PC-3 (cell line): ENCODE measurements at regions not wholly inside any gene's neighbourhood (a gene's known extent, or its start where the extent isn't known, plus 50 kb on each side); places are given as distances from the start of the nearest gene placed in this dataset.
"Not testable (repeated sequence)": the region's sequence is repeated elsewhere in the genome, so short reads cannot be mapped to it uniquely, and the experiment has no call there.

Experiments used
- ATAC-seq: fragments of 200-7000 bp; cut with Tn5 transposase; 2 replicates; pipeline ENCODE4 v1.9.1; 2020; ENCODE audit warnings: mild to moderate bottlenecking, moderate library complexity
- BruUV-seq: library from RNA; stranded (reverse); fragments of 400-500 nt; replicated peaks from 2 replicates; lab custom pipeline; 2021; lab: Mats Ljungman, UMichigan
- CTCF ChIA-PET: fragments of 300-600 bp; sonication (Branson Sonifier 250); formaldehyde crosslinking; loops from one replicate; lab custom pipeline; 2022; ENCODE audit warnings: antibody characterized with exemption; lab: Charles Lee
- POLR2A ChIA-PET: fragments of 300-600 bp; sonication (Branson Sonifier 250); formaldehyde crosslinking; loops from one replicate; lab custom pipeline; 2022; ENCODE audit warnings: antibody characterized with exemption; ENCODE audit not compliant: unreplicated experiment; lab: Charles Lee
- DNase-seq: peaks from one replicate; pipeline ENCODE4 v3.0.0-alpha.2; 2015
- H2AFZ ChIP-seq: fragments of 300-600 bp; sonication (generic); 2 replicates; pipeline ENCODE4 v1.6.0; 2016; ENCODE audit warnings: antibody characterized with exemption, low read length
- H3F3A ChIP-seq: fragments of 300-600 bp; sonication (generic); one replicate; pipeline ENCODE4 v1.6.0; 2017; ENCODE audit warnings: antibody characterized with exemption, low read length, control low read depth, mild to moderate bottlenecking; ENCODE audit not compliant: unreplicated experiment
- H3K27ac ChIP-seq: fragments of 300-600 bp; sonication (generic); 2 replicates; pipeline ENCODE4 v1.5.1; 2016; ENCODE audit warnings: mild to moderate bottlenecking, low read length
- H3K27me3 ChIP-seq: fragments of 300-600 bp; sonication (generic); 2 replicates; pipeline ENCODE4 v1.6.1; 2016; ENCODE audit warnings: low read length, mixed read lengths
- H3K36me3 ChIP-seq: fragments of 300-600 bp; sonication (generic); 2 replicates; pipeline ENCODE4 v1.6.1; 2016; ENCODE audit warnings: low read depth, mixed run types, low read length, mixed read lengths
- H3K4me1 ChIP-seq: fragments of 300-600 bp; sonication (generic); 2 replicates; pipeline ENCODE4 v1.5.1; 2016; ENCODE audit warnings: low read length; ENCODE audit not compliant: insufficient read depth
- H3K4me2 ChIP-seq: fragments of 300-600 bp; sonication (generic); 2 replicates; pipeline ENCODE4 v1.6.0; 2016; ENCODE audit warnings: low read length
- H3K4me3 ChIP-seq: fragments of 300-600 bp; sonication (generic); 2 replicates; pipeline ENCODE4 v1.5.1; 2016; ENCODE audit warnings: mild to moderate bottlenecking, low read length, mixed read lengths
- H3K79me2 ChIP-seq: fragments of 300-600 bp; sonication (generic); 2 replicates; pipeline ENCODE4 v1.6.1; 2017; ENCODE audit warnings: low read length, mixed read lengths
- H3K9ac ChIP-seq: fragments of 300-600 bp; sonication (generic); 2 replicates; pipeline ENCODE4 v1.6.0; 2016; ENCODE audit warnings: mild to moderate bottlenecking, low read length
- H3K9me2 ChIP-seq: fragments of 300-600 bp; sonication (generic); replicated peaks from 2 replicates; pipeline ENCODE4 v1.6.1; 2016; ENCODE audit warnings: mixed run types, low read length, mixed read lengths
- H3K9me3 ChIP-seq: fragments of 300-600 bp; sonication (generic); 2 replicates; pipeline ENCODE4 v1.6.1; 2016; ENCODE audit warnings: low read length, mixed read lengths
- H4K20me1 ChIP-seq: fragments of 300-600 bp; sonication (generic); 2 replicates; pipeline ENCODE4 v1.6.1; 2016; ENCODE audit warnings: low read length, mixed read lengths
- CTCF ChIP-seq: fragments of 300-600 bp; sonication (generic); conservative IDR thresholded peaks from 2 replicates; pipeline ENCODE4 v1.5.1; 2017; ENCODE audit warnings: antibody characterized with exemption, low read depth, mild to moderate bottlenecking, low read length
- EZH2 ChIP-seq: fragments of 300-600 bp; sonication (generic); IDR thresholded peaks from one replicate; pipeline ENCODE4 v1.6.1; 2017; ENCODE audit warnings: antibody characterized with exemption, mild to moderate bottlenecking, low read length; ENCODE audit not compliant: unreplicated experiment
- EZH2phosphoT487 ChIP-seq: fragments of 300-600 bp; sonication (generic); IDR thresholded peaks from 2 replicates; pipeline ENCODE4 v1.6.1; 2018; ENCODE audit warnings: mild to moderate bottlenecking, antibody characterized with exemption, low read length, borderline replicate concordance
- intact Hi-C: fragments of 100-400 bp; cut with micrococcal nuclease; formaldehyde crosslinking; loops from 2 replicates; pipeline ENCODE4 v1.9.0; 2023

GRCh38 chr1:114033961-114034360 is 54.7 kb downstream of the OLFML3 start:
- DNase-seq, result peak; percentile 88
- peak; percentile 63 for ATAC-seq
- H3K4me2 ChIP-seq, result peak overlapping the region; percentile 78
- peak overlapping the region; percentile 50 for H3K4me3 ChIP-seq
- TF ChIP-seq EZH2 (no peak), EZH2phosphoT487 (no peak), CTCF (no peak)
- no peaks in the 10 kb centered on the region for H3K36me3 ChIP-seq
- peak overlapping the region; percentile 90 for H3K27ac ChIP-seq
- ChIA-PET CTCF (interaction anchor here (0.7 to 1.8 kb wide), 6 partner anchors 19 to 313 kb away, joined by 3 to 8 read pairs (median 3); partner anchors contain the start of gene OLFML3), POLR2A (no interaction called here)
- no peak overlapping the region for H2AFZ ChIP-seq
- no peaks in the 10 kb centered on the region for H3K79me2 ChIP-seq
- H3K9me3 ChIP-seq, result no peaks in the 10 kb centered on the region
- H3K4me1 ChIP-seq, result peaks cover 41% of the 10 kb centered on the region
- no peaks in the 10 kb centered on the region for H4K20me1 ChIP-seq
- H3K27me3 ChIP-seq, result no peaks in the 10 kb centered on the region
- H3F3A ChIP-seq, result no peaks in the 10 kb centered on the region
- peak overlapping the region; percentile 66 for H3K9ac ChIP-seq
- no peaks in the 10 kb centered on the region for H3K9me2 ChIP-seq
- BruUV-seq, result no TSS peak
- intact Hi-C loops, result loop anchor here (1.0 to 5.0 kb wide), 3 partner anchors 42 to 58 kb away; partner anchors contain the start of gene OLFML3

DNA sequence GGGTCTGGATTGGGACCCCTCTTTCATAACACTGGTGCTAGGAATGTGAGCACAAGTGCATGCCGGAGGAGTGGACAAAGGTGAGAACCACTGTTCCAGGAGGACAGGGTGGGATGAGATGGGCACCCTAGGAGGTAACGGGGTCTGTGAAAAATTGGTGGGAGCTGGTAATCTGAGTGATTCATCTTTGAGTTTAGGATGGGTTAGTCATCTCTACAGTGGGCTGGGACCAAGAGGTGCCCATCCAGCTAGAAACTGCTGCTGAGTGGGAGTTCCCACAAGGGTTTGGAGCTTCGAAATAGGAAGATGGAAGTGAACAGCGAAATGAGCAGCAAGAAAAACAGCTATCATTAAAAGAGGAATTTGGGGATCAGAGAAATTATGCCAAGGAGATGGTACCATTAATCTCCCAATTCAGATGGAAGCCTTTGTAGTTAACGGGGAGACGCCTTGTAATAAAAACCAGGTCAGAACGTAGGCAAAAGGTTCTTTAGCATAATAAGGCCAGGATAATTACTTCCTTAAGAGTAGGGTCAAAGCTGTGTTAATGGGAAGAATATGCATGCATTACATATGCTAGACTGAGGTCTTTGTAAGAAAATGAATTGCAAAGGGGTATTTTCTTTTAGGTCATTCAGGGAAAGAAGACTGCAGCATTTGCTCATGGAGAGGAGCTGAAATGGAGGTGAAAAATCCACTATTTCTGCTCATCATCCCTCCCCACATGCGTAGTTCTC is 55.5 kb downstream of the OLFML3 start:
- Histone ChIP-seq H3K4me2 (peak overlapping the region; percentile 78), H2AFZ (no peak overlapping the region), H3K4me3 (peak overlapping the region; percentile 25; the same call in 1 of the 2 replicates), H4K20me1 (no peaks in the 10 kb centered on the region), H3K27ac (peak overlapping the region; percentile 90), H3K79me2 (no peaks in the 10 kb centered on the region), H3K36me3 (no peaks in the 10 kb centered on the region), H3K27me3 (no peaks in the 10 kb centered on the region), H3K9me2 (no peaks in the 10 kb centered on the region), H3K4me1 (peaks cover 41% of the 10 kb centered on the region), H3K9ac (peak overlapping the region; percentile 56), H3F3A (no peaks in the 10 kb centered on the region), H3K9me3 (no peaks in the 10 kb centered on the region)
- ChIA-PET POLR2A (no interaction called here), CTCF (interaction anchor here (1.0 kb wide), 2 partner anchors 249 to 312 kb away, joined by 3 read pairs; no protein-coding TSS in a partner anchor)
- BruUV-seq, result no TSS peak
- TF ChIP-seq CTCF (no peak), EZH2phosphoT487 (no peak), EZH2 (no peak)
- DNase-seq (peak; percentile 62), ATAC-seq (no peak)
- intact Hi-C loops, result loop anchor here (1.0 to 5.0 kb wide), 3 partner anchors 42 to 58 kb away; partner anchors contain the start of gene OLFML3

- Histone ChIP-seq H3K4me2 (peak overlapping the region; percentile 78; the same call in 1 of the 2 replicates), H3K27me3 (no peaks in the 10 kb centered on the region), H3K27ac (no peak overlapping the region), H3K79me2 (no peaks in the 10 kb centered on the region), H3F3A (no peaks in the 10 kb centered on the region), H3K4me1 (peaks cover 41% of the 10 kb centered on the region), H3K36me3 (no peaks in the 10 kb centered on the region), H3K9me2 (no peaks in the 10 kb centered on the region), H2AFZ (no peak overlapping the region), H4K20me1 (no peaks in the 10 kb centered on the region), H3K4me3 (no peak overlapping the region), H3K9me3 (no peaks in the 10 kb centered on the region), H3K9ac (no peak overlapping the region)
- TF ChIP-seq CTCF, result no peak
- TF ChIP-seq EZH2, result no peak
- TF ChIP-seq EZH2phosphoT487, result no peak
- BruUV-seq, result no TSS peak
- intact Hi-C loops, result no loop called here
- ATAC-seq (no peak), DNase-seq (no peak)
- ChIA-PET POLR2A (no interaction called here), CTCF (interaction anchor here (1.0 kb wide), 1 partner anchor 312 kb away, joined by 3 read pairs; no protein-coding TSS in a partner anchor)
Observed at GRCh38 chr1:114035304-114035700, 56.0 kb downstream of the OLFML3 start.

- CTCF ChIA-PET, intact Hi-C loops, H2AFZ ChIP-seq, H3K9me2 ChIP-seq, H4K20me1 ChIP-seq, H3K4me3 ChIP-seq, DNase-seq, H3K36me3 ChIP-seq, H3K27ac ChIP-seq, H3K27me3 ChIP-seq, H3K9ac ChIP-seq, BruUV-seq, H3K79me2 ChIP-seq, H3K9me3 ChIP-seq, H3K4me2 ChIP-seq, POLR2A ChIA-PET, H3F3A ChIP-seq, ATAC-seq: not testable (repeated sequence)
- H3K4me1 ChIP-seq, result peaks cover 37% of the 10 kb centered on the region
Observed at GRCh38 chr1:114036841-114037630, 57.8 kb downstream of the OLFML3 start.
